ENCODE measurements at regions not wholly inside any gene's neighbourhood (a gene's known extent, or its start where the extent isn't known, plus 50 kb on each side); places are given as distances from the start of the nearest gene placed in this dataset.
"Not testable (repeated sequence)": the region's sequence is repeated elsewhere in the genome, so short reads cannot be mapped to it uniquely, and the experiment has no call there.

DNA sequence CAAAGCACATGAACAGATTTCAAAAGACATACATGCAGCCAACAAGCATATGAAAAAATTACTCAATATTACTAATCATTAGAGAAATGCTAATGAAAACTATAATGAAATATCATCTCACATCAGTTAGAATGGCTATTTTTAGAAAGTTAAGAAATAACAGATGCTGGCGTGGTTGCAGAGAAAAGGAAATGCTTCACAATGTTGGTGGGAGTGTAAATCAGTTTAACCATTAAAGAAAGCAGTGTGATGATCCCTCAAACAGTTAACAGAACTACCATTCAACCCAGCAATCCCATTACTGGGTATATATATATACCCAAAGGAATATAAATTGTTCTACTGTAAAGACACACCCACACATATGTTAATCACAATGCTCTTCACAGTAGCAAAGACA, 117.7 kb upstream of the SETBP1 start:
- no peak for FAIRE-seq

DNA sequence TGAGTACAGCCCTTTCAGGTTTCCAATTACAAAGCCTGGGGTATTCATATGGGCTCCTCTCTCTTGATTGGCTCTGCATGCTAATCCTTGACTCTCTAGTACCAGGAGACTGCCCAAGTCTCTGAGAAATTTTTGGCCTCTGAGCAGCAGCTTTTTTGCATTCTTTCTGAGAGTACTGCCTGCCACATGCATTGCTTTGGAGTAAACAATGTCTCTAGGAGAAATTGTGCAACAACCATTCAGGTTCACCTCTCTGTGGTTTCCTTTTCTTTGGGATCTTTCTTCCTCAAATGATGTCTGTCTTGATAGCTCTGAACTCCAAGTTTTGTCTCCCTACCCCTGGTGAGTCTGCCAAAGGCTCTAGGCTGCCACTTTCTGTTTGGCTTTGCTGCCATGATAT, 115.8 kb upstream of the SETBP1 start:
- no peak for FAIRE-seq

DNA sequence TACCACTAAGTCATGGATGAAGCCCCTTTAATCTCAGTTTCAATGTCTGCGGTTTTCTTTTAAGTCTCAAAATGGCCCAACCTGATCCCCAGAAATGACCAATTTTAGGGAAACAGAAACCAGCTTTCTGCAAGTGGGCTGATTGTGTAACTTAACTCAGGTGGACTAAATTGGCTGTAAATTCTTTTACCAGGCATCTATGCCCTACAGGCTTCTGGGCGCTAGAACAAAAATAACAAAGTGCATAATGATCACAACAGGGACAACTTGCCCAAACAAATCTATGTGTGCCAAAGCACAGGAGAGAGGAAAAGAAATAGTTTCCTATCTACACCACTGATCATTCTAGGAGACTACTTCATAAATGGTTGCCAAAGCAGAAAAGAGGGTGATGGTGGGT, 112.3 kb upstream of the SETBP1 start:
- FAIRE-seq: no peak

DNA sequence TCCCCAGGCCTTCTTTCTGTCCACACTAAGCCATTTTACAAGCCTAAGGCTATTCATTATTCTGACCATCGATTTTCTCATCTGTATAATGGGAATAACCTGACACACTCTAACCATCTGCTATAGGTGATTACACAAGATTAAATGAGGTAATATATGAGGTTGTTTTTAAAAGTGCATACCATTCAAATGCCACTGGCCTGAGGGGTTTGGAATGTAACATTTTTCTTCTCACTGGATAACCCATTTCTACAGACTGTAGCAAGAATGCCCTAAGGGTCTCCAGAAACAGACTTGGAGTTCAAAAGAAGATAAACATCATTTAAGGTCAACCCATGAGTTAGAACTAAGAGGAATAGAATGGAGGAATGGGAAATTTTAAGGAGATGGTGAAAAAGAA, 111.7 kb upstream of the SETBP1 start:
- FAIRE-seq: no peak

DNA sequence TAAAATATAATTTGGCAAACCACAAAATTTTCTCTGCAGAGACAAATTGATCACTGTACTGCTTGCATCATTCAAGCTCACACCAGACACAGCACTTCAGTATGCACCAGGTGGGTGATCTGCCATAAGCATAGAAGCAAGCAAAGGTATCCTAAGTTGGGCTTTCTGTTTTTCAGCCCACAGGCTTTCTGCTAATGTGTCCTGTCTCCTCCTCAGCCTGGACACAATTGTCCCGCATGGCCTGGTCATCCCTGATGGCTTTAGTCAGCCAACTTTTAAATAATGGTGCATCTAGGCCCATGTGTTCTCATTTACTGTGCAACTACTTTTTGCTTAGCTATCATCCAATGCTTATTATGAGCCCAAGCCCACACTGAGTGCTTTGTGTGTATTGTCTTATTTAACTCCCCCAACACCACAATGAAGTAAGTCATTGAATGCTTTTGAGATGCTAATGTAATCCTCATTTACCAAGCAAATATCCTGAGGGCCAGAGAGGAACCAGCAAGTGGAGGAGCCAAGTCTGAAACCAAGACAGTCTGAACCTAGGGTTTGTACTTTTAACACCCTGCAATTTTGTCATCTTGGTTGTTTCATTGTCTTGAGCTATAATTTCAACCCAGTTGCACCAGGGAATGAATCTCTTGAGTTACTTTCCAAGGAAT, 111.2 kb upstream of the SETBP1 start:
- FAIRE-seq: no peak

- no peak for FAIRE-seq
Measured at GRCh38 chr18:44579028-44579702, 101.5 kb upstream of the SETBP1 start.

- no peak for FAIRE-seq
Measured at GRCh38 chr18:44579745-44580144, 100.9 kb upstream of the SETBP1 start.

DNA sequence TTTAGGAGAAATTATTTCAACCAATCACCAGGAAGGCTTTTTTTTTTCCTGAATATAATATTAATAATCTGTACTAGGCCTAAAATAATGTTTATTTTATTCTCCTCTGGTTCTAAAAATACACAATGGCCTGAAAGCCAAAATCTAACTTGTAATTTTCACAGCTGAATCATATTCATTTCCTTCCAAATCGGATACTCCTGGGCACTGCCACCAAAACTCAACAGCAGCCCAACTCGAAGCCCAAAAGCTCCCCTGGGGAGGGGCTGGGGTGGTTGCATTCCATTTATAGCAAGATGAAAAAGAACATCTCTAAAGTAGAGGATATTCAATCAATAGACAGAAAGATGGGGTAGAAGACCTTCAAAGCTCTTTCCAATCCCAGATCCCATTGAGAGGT, 100.5 kb upstream of the SETBP1 start:
- no peak for FAIRE-seq

- FAIRE-seq: not testable (repeated sequence)
Measured at GRCh38 chr18:44580782-44581181, 99.9 kb upstream of the SETBP1 start.

DNA sequence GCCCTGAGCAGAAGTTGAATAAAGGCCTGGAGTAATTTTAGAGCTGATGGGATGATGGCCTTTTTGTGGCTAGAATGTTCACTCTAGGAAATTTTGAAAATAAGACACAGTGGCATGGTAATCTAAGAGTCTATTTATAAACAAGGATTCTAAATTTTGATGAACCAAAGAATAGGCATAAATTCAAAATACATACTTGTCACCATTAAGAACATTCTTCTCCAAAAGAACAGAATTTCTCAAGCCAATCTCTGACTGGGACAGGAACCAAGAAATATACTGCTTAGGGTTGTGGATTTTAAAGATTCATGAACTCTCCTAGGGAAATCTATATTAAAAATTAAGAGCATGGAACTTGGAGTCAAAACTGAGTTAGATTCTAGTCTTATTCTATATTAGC, 98.2 kb upstream of the SETBP1 start:
- no peak for FAIRE-seq

- FAIRE-seq: no peak
Measured at GRCh38 chr18:44584900-44585299, 95.8 kb upstream of the SETBP1 start.

- FAIRE-seq: no peak
Measured at GRCh38 chr18:44586782-44587524, 93.7 kb upstream of the SETBP1 start.

DNA sequence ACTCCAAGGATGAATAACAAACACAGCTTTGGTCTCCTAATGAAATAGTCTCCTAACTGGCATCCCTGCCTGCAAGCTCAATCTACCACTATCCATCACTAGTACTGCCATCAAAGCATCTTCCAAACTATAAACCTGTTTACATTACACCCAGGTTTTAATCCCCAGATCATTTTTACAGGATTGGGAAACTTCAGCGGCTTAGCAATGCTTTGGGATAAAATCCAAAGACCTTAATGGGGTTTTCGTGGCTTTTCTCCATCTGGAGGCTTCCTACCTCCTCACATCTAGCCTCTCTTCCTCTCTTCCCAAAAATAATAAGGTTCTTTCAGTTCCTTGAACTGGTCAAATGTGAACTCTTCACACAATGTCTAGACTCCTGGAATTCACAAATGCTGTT, 92.2 kb upstream of the SETBP1 start:
- no peak for FAIRE-seq

DNA sequence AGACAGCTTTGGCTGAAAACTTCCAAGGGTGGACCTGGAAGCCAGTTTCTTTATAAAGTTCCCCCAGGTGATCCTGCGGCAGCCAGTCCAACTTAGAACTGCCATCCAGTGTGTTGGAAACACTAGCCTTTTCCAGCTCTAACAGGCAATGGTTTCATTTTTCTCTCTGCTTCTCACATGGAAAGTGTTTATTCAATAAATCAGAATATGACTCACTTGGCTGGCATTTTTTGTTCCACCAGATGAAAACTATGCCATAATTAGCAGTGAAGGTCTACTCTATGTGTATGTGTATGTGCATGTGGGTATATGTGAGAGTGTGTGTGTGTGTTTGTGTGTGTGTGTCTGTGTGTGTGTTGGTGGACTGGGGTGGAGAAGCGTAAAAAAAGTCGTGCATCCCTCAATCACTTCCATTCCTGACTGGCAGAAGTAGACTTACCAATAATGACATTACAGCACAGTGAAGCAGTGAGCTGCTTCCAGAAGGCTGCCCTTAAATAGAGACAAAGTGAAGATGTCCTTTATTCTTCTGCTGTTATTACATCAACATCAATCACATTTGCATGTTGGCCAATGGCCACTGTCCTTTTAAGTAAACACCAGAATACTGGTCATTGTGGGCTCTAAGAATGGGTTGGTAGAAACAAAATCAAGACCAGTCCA, 90.9 kb upstream of the SETBP1 start:
- FAIRE-seq: no peak

GRCh38 chr18:44590956-44591670, 89.6 kb upstream of the SETBP1 start:
- FAIRE-seq: no peak

DNA sequence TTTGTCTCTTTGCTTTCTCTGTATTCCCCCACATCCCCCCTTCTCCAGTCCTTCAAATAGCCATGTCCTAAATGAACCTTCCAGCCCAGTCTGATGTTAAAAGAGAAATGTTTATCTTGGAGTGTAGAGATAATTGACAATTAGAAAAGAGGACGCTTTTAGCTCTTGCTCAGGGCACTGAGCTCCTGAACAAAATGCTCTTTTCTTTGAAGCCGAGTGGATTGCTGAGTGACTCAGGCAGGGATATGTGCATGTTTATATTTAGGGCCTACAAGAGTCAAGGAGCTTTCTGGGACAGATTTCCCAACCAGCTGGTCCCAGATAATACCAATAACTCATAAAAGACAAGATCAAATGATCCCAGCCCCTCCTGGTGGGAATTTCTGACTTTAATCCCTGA, 88.0 kb upstream of the SETBP1 start:
- FAIRE-seq: no peak

DNA sequence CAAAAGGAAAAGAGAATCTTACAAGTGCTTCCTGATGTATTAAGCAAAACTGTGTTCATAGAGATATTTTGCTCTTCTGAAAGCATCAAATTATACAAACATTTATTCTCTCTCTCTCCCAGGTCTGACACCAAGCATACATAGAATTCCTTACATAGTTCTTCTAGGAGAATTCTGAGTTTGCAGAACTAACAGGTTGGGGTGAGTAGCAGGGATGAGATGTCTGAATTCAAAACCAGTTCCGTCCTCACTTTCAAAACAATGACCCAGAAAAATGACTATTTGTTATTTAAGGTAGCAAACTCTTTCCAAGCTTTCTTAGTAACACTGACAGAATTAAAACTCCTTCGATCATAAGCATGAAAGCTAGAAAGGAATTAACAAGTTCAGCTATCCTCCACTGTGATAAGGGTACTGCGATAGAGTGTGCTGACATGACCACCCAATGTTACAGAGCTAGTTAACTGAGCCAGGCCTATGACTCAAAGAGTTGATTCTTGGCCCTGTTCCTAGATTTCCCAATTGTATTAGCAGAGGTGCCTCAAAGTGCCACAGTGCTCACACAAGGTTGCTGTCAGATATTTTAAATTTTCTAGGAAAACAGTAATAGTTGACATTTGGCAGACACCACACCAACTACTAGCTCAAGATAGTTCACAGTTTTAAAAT, 85.8 kb upstream of the SETBP1 start:
- FAIRE-seq: no peak

DNA sequence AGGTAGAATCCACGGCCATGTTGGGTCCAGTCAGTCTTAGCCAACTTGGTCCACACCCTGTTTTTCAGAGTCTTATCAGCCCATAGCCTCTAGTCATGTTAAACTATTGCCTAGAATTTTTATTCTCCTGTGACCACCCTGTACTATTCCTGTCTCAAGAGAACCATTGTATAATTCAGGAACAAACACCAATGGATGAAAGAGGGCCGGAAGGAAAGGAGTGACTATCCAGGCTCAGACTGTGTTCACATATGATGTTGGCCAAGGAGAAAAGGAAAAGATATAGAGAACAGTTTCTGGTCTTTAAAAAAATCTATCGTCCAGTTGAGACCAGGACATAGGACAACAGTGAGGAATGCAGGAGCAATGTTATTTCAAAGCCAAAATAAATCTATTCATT, 82.9 kb upstream of the SETBP1 start:
- no peak for FAIRE-seq

GRCh38 chr18:44598514-44598913, 82.2 kb upstream of the SETBP1 start:
- FAIRE-seq: no peak

GRCh38 chr18:44599412-44599811, 81.3 kb upstream of the SETBP1 start:
- FAIRE-seq: no peak

DNA sequence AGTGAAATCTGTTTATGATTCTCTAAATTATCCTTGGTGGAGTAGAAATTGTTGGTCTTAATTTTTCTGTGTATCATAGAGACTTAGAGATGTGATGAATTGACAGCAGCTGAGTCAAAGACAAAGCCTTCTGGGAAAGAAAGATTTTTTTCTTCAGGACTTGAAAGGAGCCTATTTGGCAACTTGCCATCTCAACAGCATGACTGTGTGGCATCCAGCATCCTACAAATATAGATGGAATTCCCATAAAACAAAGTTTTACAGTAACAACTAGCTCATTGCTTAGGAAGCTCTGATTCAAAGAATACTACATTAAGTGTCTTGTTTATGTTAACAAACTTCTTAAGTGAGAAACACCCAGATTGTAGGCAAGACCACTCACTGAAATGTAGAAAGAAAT, 79.2 kb upstream of the SETBP1 start:
- no peak for FAIRE-seq

DNA sequence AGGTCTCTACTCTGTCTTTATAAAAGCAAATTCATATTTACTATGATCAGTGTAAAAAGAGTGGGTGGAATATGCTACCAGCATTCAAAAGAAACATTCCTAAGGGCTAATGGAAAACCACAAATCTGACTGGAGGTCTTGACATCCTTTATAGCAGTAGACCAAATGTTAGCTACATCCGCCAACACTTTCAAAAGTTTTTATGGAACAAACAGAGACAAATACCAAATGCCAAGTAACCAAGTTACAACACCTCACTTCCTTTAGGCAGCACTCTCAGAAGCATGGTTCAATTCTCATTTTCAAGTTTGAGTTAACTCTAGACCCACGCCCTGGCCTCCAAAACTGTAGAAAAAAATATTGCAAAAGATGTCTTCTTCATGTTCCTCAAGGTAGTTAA, 78.3 kb upstream of the SETBP1 start:
- FAIRE-seq: peak; percentile 18

Data from endometrium (tissue), 2 donors.